OCI-M1 (cell line): ENCODE measurements at regions not wholly inside any gene's neighbourhood (a gene's known extent, or its start where the extent isn't known, plus 50 kb on each side); places are given as distances from the start of the nearest gene placed in this dataset.
A peak's percentile ranks its signal among the peaks of the same experiment; 100 is the strongest.

Experiments used
- DNase-seq: peaks from one replicate; lab custom pipeline; 2025; lab: John Stamatoyannopoulos, UW

DNA sequence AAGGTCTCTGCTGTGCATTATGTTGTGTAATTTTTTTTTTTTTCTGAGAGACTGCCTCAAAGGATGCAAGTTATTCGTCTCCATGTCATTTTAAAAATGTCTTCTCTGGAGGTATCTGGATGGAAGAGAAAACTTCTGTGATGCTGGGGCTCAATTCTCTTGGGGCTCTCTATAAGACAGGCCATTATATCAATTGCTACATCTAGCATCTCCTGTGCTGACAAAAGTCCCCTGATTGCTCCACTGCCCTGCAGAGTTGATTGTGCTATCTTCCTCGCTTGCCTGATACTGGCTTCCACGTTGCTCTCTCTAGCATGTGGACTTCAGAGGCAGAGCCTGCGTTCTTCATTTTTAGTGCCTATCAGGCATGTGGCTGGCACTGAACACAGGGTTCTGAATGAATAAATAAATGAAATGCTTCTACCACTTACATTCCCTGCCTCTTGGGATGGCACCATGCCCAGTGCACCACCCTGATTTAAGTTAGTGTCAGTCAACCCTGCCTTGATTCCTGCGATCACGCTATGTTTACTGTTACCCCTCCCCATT is 1035.5 kb upstream of the EEF2KMT start:
- no peak for DNase-seq

- no peak for DNase-seq
These were observed 1034.5 kb upstream of the EEF2KMT start for GRCh38 chr16:6132121-6132520.

- no peak for DNase-seq
These were observed 1034.0 kb upstream of the EEF2KMT start for GRCh38 chr16:6131526-6132050.

DNA sequence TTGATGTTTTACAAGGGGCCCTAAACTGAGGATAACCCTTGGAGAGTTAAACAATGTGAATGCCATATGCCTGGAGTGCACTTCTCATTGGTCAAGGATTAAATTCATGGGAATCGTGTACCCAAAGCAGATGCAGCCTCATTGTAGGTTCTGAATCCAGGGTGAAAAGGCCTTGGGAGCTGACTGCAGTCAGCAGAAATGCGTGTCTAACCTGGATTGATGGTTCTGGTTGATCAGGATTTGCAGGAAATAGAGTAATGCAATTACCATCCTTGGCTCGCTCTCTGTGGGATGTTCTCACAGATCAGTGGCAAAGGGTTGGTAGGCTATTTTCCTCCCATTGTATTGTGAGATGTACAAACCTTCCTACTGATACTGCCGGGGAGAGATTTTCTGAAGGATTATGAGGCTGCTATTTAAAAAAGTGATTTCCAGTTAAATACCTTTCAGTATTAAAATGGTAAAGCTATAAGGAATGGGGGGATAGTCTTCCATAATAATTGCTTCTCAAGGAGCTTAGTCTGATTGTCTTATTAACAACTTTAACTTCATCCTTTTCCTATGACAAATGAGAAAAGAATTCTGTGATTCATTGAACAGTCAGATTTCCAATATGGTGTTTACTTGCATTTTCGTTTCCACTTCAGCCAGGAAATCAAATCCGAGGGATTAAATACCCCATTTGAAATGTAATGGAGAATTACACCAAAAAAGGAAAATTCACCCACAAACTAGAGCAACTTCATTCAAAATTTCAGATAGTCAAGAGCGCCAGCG is 1028.1 kb upstream of the EEF2KMT start:
- no peak for DNase-seq

GRCh38 chr16:6124136-6124535 is 1026.5 kb upstream of the EEF2KMT start:
- DNase-seq: no peak

GRCh38 chr16:6122401-6122800 is 1024.8 kb upstream of the EEF2KMT start:
- no peak for DNase-seq

DNA sequence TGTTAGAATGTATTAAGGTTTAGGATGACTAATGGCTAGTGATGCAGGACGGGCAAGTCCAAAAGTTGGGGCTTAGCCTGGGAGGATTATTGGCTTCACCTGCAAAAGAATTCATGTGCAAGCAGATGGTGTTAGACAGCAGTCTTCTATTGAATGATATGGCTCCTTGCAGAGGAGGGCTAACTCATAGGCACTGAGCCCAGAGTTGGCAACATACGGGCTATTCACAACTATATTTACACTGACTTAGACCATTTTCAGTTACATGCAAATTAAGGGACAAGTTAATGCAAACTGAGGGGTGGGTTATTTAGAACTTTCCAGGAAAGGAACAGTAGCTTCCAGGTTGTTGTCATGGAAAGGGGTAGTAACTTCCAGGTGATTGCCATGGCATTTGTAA is 1017.1 kb upstream of the EEF2KMT start:
- DNase-seq: no peak

GRCh38 chr16:6113749-6114148 is 1016.2 kb upstream of the EEF2KMT start:
- DNase-seq: no peak

GRCh38 chr16:6112700-6113099 is 1015.1 kb upstream of the EEF2KMT start:
- DNase-seq: no peak

- no peak for DNase-seq
These were observed 1013.8 kb upstream of the EEF2KMT start for GRCh38 chr16:6111390-6111789.

DNA sequence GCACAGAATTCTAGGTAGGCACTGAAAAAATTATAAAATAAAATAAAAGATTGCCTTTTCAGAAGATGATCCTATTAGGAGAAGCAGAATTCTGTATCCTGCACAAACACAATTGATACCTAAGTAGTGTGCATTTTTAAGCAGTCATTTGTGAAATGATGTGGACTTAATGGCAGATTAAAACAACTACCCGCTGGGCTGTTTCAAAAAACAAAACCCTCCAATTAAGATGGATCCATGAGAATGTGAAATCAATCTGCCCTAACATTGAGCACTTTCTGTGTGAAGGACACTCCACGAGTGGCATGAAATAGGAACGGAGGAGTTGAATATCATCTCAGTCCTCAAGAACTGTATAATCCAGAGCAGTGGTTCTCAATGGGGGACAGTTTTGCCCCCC is 1012.8 kb upstream of the EEF2KMT start:
- no peak for DNase-seq

DNA sequence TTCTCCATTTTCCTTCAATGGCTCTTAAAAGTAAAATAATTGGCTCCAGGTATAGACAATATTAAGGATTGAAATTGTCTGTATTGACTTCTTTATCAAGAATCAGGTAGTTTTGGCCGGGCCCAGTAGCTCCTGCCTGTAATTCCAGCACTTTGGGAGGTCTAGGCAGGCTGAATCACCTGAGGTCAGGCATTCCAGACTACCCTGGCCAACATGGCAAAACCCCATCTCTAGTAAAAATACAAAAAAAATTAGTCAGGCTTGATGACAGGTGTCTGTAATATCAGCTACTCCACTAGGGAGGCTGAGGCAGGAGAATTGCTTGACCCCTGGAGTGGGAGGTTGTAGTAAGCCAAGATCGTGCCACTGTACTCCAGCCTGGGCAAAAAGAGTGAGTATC is 1008.5 kb upstream of the EEF2KMT start:
- no peak for DNase-seq

- DNase-seq: no peak
These were observed 1007.5 kb upstream of the EEF2KMT start for GRCh38 chr16:6105115-6105514.

DNA sequence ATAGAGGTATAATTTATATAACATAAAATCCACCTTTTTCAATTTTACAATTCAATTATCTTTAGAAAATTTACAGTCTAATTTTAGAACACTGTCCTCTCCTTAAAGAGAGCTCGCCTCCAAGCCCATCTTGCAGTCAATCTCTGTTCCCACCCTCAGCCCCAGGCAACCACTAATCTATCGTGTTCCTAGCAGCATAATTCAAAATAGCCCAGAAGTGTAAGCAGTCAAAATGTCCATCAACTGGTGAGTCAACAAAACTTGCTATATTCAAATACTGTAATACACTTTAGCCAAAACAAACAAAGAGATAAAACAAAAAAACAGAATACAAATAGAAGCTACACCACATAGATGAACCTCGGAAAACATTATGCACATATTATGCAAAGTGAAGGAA is 1006.8 kb upstream of the EEF2KMT start:
- DNase-seq: no peak

DNA sequence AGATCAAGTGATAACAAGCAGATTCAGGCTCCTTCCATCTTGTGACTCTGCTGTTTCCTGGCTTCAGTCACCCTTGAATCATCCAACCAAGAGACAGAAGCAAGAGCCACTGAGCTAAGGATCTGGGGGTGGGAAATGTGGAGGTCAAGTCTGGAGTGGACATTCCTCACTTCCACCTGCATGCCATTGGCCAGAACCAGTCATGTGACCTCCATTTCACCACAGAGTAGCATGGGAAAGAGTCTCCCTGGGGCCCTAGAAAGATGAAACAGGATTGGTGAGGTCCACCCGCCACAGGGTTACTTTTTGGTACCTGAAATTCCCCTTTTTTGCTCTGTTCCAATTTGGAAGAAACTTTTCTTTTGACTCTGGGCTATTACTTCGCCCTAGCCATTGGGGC is 1006.0 kb upstream of the EEF2KMT start:
- no peak for DNase-seq

DNA sequence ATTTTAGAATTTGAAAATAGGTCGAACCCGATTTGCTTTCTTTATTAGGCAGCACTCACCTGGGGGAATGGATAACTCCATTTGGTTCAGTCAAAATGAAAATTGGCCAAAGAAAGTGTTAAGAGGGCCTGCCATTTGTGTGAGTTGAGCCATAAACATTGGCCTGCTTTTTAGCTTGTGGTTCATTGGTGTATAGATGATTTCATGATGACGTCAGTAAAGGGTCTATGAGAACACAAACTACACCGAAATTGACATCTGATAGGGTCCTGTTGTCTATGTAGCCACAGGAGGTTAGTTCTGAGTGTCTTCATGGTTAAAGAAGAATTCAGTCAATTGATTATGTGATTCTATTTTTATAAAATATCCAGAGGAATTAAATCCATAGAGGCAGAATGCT is 1001.5 kb upstream of the EEF2KMT start:
- no peak for DNase-seq

GRCh38 chr16:6096931-6097670 is 999.5 kb upstream of the EEF2KMT start:
- no peak for DNase-seq

GRCh38 chr16:6095414-6095813 is 997.8 kb upstream of the EEF2KMT start:
- no peak for DNase-seq

GRCh38 chr16:6091021-6091420 is 993.4 kb upstream of the EEF2KMT start:
- DNase-seq: no peak

DNA sequence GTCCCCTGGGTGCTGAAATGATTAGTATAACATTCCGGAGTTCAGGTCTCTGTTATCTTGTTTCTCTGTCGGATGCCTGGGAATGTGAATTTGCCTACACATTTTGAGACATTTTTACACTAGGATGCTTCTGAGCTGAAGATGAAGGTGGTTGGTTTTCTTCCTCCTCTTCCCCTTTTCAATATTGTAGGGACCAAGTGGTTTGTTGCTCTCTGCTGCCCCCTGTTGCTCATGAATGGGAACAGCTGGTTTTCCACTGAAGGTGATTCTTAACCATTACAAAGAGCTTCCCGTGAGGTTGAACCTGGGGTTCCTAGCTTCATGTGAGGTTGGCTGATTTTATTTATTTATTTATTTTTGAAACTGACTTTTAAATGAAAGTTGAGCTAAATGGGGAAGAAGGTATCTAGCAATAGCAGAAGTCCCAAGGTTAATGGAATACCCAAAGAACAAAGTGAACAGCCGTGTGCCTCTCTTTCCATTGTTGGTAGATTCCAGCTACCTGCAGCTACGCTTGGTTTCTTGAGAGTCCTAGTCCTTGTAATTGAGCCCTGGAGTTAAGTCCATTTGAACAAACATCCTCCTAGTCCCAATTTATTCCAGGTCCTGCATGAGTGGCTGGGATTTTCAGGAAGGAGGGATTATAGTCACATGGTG is 983.9 kb upstream of the EEF2KMT start:
- peak; percentile 69 for DNase-seq

GRCh38 chr16:6076631-6077030 is 979.0 kb upstream of the EEF2KMT start:
- no peak for DNase-seq

DNA sequence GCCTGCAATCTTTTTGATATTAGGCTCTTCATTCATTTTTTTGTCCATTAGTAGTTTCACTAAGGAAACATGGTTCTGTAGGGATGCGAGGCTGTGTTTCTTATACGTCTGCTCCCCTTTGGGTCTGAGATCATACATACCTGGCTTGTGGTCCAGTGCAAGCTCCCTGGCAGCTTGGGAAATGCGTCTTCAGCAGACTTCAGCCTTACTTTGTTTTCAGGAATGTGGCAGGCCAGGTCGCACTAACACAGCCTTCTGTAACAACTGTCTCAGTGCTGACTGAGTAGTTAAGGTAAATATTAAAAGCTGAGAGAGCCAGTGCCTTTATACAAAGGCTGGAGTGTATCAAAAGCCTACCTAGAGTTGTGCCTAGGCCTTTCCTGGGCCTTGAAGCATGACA is 970.5 kb upstream of the EEF2KMT start:
- no peak for DNase-seq

DNA sequence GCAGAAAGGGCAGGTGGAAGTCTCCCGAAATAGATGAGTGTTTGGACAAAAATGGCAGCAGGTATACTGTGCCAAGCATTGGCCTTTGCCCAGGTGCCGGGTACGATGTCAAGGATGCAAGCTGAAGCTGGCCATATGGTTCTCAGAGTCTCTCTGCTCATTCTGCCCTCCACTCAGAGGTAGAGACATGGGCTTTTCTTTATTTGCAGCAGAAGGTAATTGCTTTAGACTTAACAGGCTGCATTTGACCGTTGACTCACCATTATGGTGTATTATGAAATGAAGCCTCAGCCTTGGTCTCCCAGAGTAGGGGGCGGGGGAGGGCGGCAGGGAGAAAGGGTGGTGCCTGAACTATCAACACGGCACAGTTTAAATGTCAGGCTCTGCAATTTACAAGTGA is 969.1 kb upstream of the EEF2KMT start:
- DNase-seq: no peak
